PFSK-1 (cell line): ENCODE measurements at regions not wholly inside any gene's neighbourhood (a gene's known extent, or its start where the extent isn't known, plus 50 kb on each side); places are given as distances from the start of the nearest gene placed in this dataset.

Source experiments
- FOXP2 ChIP-seq: optimal IDR thresholded peaks from 2 replicates; pipeline ENCODE3; 2011; ENCODE audit warnings: borderline replicate concordance, control low read depth, inconsistent platforms; ENCODE audit not compliant: insufficient read depth; ENCODE audit errors: extremely low read length, extremely low read depth
- POLR2AphosphoS5 ChIP-seq: IDR thresholded peaks from 2 replicates; pipeline ENCODE4 v1.6.1; 2012; ENCODE audit warnings: low read depth, mild to moderate bottlenecking, control low read depth, low read length, moderate library complexity
- REST ChIP-seq, 2 experiments: IDR thresholded peaks; 2 replicates each; pipeline versions ENCODE4 v1.6.1 to v1.8.0; 2011 to 2012; ENCODE audit warnings: low read depth in 2 of 2, low read length in 2 of 2, control low read depth in 1 of 2, inconsistent platforms in 1 of 2, mild to moderate bottlenecking in 1 of 2, moderate library complexity in 1 of 2; ENCODE audit not compliant: insufficient read depth in 1 of 2
- SIN3A ChIP-seq: IDR thresholded peaks from 2 replicates; pipeline ENCODE4 v1.6.1; 2012; ENCODE audit warnings: mild to moderate bottlenecking, low read length, moderate library complexity, borderline replicate concordance; ENCODE audit not compliant: insufficient read depth
- TAF1 ChIP-seq: IDR thresholded peaks from 2 replicates; pipeline ENCODE4 v1.6.1; 2012; ENCODE audit warnings: low read length, control low read depth, borderline replicate concordance; ENCODE audit not compliant: insufficient read depth

- TF ChIP-seq POLR2AphosphoS5 (no peak), REST (IDR thresholded peaks at IDR 0.05; ENCODE audit: insufficient read depth in 1 of 2, low read depth in 2 of 2, low read length in 2 of 2) (no peak), FOXP2 (no peak), TAF1 (no peak), SIN3A (no peak)
Measured at GRCh38 chr5:15256485-15256884, 243.5 kb upstream of the FBXL7 start.

GRCh38 chr5:15255576-15255975, 244.4 kb upstream of the FBXL7 start:
- TF ChIP-seq REST (IDR thresholded peaks at IDR 0.05; ENCODE audit: insufficient read depth in 1 of 2, low read depth in 2 of 2, low read length in 2 of 2) (no peak), TAF1 (no peak), POLR2AphosphoS5 (no peak), FOXP2 (no peak), SIN3A (no peak)

DNA sequence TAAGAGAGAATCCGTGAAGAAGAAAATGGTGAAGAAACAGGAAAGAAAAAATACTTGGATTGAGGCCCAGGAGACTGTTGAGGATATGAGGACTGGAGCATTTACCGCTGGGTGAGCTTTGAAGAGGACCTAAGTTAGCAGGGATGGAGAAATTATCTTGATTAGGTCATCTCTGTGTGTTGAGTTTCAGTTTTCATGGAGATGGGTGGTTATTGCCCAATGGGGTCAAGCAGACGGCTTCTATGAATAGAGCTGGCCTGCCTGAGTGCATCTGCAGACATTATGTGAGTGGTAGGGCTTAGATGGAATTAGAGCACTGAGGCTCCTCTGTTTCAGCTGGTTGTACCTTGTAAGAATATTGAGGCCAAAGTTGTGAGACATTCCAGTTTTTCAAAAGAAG, 245.4 kb upstream of the FBXL7 start:
- no peak for TF ChIP-seq REST (IDR thresholded peaks at IDR 0.05; ENCODE audit: insufficient read depth in 1 of 2, low read depth in 2 of 2, low read length in 2 of 2)
- no peak for TF ChIP-seq FOXP2
- no peak for TF ChIP-seq SIN3A
- TF ChIP-seq TAF1, result no peak
- no peak for TF ChIP-seq POLR2AphosphoS5

- TF ChIP-seq POLR2AphosphoS5 (no peak), TAF1 (no peak), SIN3A (no peak), FOXP2 (no peak), REST (IDR thresholded peaks at IDR 0.05; ENCODE audit: insufficient read depth in 1 of 2, low read depth in 2 of 2, low read length in 2 of 2) (no peak)
Measured at GRCh38 chr5:15252331-15252730, 247.6 kb upstream of the FBXL7 start.

DNA sequence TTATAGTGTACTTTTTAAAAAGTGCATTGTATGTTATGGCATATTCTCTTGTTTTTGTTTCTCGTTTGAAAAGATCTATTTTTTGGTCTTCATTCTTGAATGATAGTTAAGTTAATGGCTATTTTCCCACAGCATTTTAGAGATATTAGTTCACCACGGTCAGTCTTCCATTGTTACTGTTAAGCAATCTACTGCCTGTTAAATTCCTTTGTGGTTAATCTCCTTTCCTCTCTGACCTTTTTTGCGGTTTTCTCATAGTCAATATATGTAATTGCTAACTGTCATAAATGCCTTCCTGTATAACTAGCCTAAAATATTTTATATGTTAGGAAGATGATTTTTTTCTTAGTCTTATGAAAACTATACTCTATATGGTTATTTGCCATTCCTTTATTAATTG, 250.8 kb upstream of the FBXL7 start:
- TF ChIP-seq FOXP2, result no peak
- no peak for TF ChIP-seq TAF1
- no peak for TF ChIP-seq POLR2AphosphoS5
- no peak for TF ChIP-seq REST (IDR thresholded peaks at IDR 0.05; ENCODE audit: insufficient read depth in 1 of 2, low read depth in 2 of 2, low read length in 2 of 2)
- no peak for TF ChIP-seq SIN3A
